Mucosa of descending colon (tissue), 3 donors: ENCODE measurements at regions not wholly inside any gene's neighbourhood (a gene's known extent, or its start where the extent isn't known, plus 50 kb on each side); places are given as distances from the start of the nearest gene placed in this dataset.
A peak's percentile ranks its signal among the peaks of the same experiment; 100 is the strongest.

ENCODE experiments used
- ATAC-seq: fragments of 200-7000 bp; cut with Tn5 transposase; one replicate; pipeline ENCODE4 v1.9.1; 2020; ENCODE audit warnings: mild to moderate bottlenecking, moderate library complexity
- DNase-seq, 3 donors: peaks; one replicate each; pipeline ENCODE4 v3.0.0-alpha.2; 2020
- H3K36me3 ChIP-seq: fragments of 200-600 bp; one replicate; pipeline ENCODE4 v1.8.0; 2021; ENCODE audit warnings: low read depth, mild to moderate bottlenecking
- H3K4me1 ChIP-seq: fragments of 200-600 bp; one replicate; pipeline ENCODE4 v1.8.0; 2021; ENCODE audit warnings: low read depth, mild to moderate bottlenecking
- H3K4me3 ChIP-seq: fragments of 200-600 bp; one replicate; pipeline ENCODE4 v1.8.0; 2021; ENCODE audit warnings: mild to moderate bottlenecking
- H3K9me3 ChIP-seq: fragments of 200-600 bp; one replicate; pipeline ENCODE4 v1.8.0; 2021; ENCODE audit warnings: mild to moderate bottlenecking
- CTCF ChIP-seq: fragments of 200-600 bp; IDR thresholded peaks from one replicate; pipeline ENCODE4 v1.8.0; 2022; ENCODE audit warnings: antibody characterized with exemption, mild to moderate bottlenecking
- intact Hi-C, 2 donors: fragments of 100-400 bp; cut with DNase I in 1 of 2; cut with micrococcal nuclease in 1 of 2; formaldehyde crosslinking; loops; one replicate each; pipeline versions ENCODE4 v1.11.0 to v1.11.1; 2022; cut with DNase I, micrococcal nuclease
- donor health status: DM: no; HTN: no; CAD: no; lungs with moderate emphysema.
- donor health status: DM: no; HTN: no; CAD: no.
- donor health status: DM: no; HTN: yes; CAD: no.

- intact Hi-C loops: no loop called here
- DNase-seq (no peak), ATAC-seq (no peak)
- no peak for TF ChIP-seq CTCF
- Histone ChIP-seq H3K36me3 (no peaks in the 10 kb centered on the region), H3K4me1 (no peaks in the 10 kb centered on the region), H3K4me3 (no peak overlapping the region), H3K9me3 (no peaks in the 10 kb centered on the region)
Measured at GRCh38 chr1:60894741-60895140, 187.6 kb upstream of the NFIA start.

GRCh38 chr1:60894130-60894529 is 188.2 kb upstream of the NFIA start:
- TF ChIP-seq CTCF: no peak
- Histone ChIP-seq H3K4me3 (no peak overlapping the region), H3K36me3 (no peaks in the 10 kb centered on the region), H3K9me3 (no peaks in the 10 kb centered on the region), H3K4me1 (no peaks in the 10 kb centered on the region)
- DNase-seq (peak in 2 of 3 donors; percentile 44 to 51), ATAC-seq (peak; percentile 92)
- intact Hi-C loops: no loop called here

- no peak for ATAC-seq
- intact Hi-C loops: no loop called here
- Histone ChIP-seq H3K4me1 (no peaks in the 10 kb centered on the region), H3K4me3 (no peak overlapping the region), H3K9me3 (no peaks in the 10 kb centered on the region), H3K36me3 (no peaks in the 10 kb centered on the region)
- no peak for TF ChIP-seq CTCF
- DNase-seq: no peak
Measured at GRCh38 chr1:60893136-60893930, 189.0 kb upstream of the NFIA start.

- TF ChIP-seq CTCF: no peak
- no peak for ATAC-seq
- DNase-seq: no peak
Measured at GRCh38 chr1:60891765-60892164, 190.6 kb upstream of the NFIA start.

DNA sequence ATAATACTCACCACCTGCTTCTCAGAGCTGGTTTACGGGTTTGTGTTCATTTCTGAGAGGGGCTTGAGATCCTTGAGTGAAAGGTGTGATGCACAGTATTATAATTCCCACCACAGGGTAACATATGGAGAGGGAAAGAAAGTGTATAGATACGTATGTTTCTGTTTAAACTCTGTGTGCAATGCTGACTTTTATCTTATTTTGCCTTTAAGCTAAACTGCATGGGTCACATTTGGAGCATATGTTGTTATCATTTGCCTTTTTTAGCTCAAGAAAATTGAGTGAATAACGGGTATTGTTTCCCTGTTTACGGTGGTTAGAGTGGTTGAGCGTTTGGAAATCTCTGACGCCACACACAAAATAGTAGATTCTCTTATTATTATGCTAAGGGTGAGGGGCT is 191.1 kb upstream of the NFIA start:
- ATAC-seq (no peak), DNase-seq (no peak)
- no peak for TF ChIP-seq CTCF
- H3K36me3 ChIP-seq: no peaks in the 10 kb centered on the region
- no peaks in the 10 kb centered on the region for H3K9me3 ChIP-seq
- no peaks in the 10 kb centered on the region for H3K4me1 ChIP-seq
- intact Hi-C loops: no loop called here
- H3K4me3 ChIP-seq: no peak overlapping the region

More at GRCh38 chr1:60891765-60892164, 190.6 kb upstream of the NFIA start:
- H3K4me3 ChIP-seq: no peak overlapping the region
- no peaks in the 10 kb centered on the region for H3K9me3 ChIP-seq
- H3K4me1 ChIP-seq: no peaks in the 10 kb centered on the region
- H3K36me3 ChIP-seq: no peaks in the 10 kb centered on the region
- intact Hi-C loops: no loop called here
